IMR-90 (cell line): ENCODE measurements at regions not wholly inside any gene's neighbourhood (a gene's known extent, or its start where the extent isn't known, plus 50 kb on each side); places are given as distances from the start of the nearest gene placed in this dataset.

Experiments used
- ATAC-seq: fragments of 200-7000 bp; cut with Tn5 transposase; 2 replicates; pipeline ENCODE4 v1.9.1; 2020; ENCODE audit warnings: low read depth, mild to moderate bottlenecking, moderate library complexity
- BruUV-seq: library from RNA; stranded (reverse); fragments of 400-500 nt; replicated peaks from 2 replicates; lab custom pipeline; 2021; lab: Mats Ljungman, UMichigan
- CTCF ChIA-PET: fragments of 300-600 bp; formaldehyde crosslinking; extraction: SDS; loops from one replicate; lab custom pipeline; 2021; ENCODE audit warnings: antibody characterized with exemption; lab: Yijun Ruan, JAX
- POLR2A ChIA-PET: fragments of 300-600 bp; sonication (Branson Sonifier 250); formaldehyde crosslinking; loops from one replicate; lab custom pipeline; 2022; ENCODE audit warnings: antibody characterized with exemption; ENCODE audit not compliant: unreplicated experiment; lab: Charles Lee
- DNase-seq: peaks from one replicate; pipeline ENCODE4 v3.0.0; 2013
- H2AFZ ChIP-seq: replicated peaks from 2 replicates; pipeline ENCODE3; 2013; ENCODE audit warnings: low read length, mild to moderate bottlenecking; ENCODE audit not compliant: poor library complexity
- H2AK5ac ChIP-seq: 2 replicates; pipeline ENCODE4 v1.6.1; 2013; ENCODE audit warnings: low read depth, low read length, inconsistent platforms
- H2AK9ac ChIP-seq: replicated peaks from 2 replicates; pipeline ENCODE3; 2013; ENCODE audit warnings: mild to moderate bottlenecking, low read depth, low read length, moderate library complexity; ENCODE audit not compliant: poor library complexity
- H2BK120ac ChIP-seq: 2 replicates; pipeline ENCODE4 v1.6.1; 2013; ENCODE audit warnings: low read depth, low read length, inconsistent platforms
- H2BK15ac ChIP-seq: 3 replicates; pipeline ENCODE4 v1.6.1; 2013; ENCODE audit warnings: low read depth, low read length, inconsistent platforms
- H2BK20ac ChIP-seq: 2 replicates; pipeline ENCODE4 v1.6.1; 2013; ENCODE audit warnings: low read depth, mild to moderate bottlenecking, inconsistent platforms, low read length, moderate library complexity
- H2BK5ac ChIP-seq: 2 replicates; pipeline ENCODE4 v1.6.1; 2013; ENCODE audit warnings: mild to moderate bottlenecking, low read depth, low read length, inconsistent platforms; ENCODE audit not compliant: poor library complexity, severe bottlenecking
- H3K14ac ChIP-seq: replicated peaks from 2 replicates; pipeline ENCODE4 v1.6.1; 2013; ENCODE audit warnings: low read depth, low read length, inconsistent platforms
- H3K18ac ChIP-seq: 2 replicates; pipeline ENCODE4 v1.6.1; 2013; ENCODE audit warnings: low read depth, low read length, control low read depth
- H3K23ac ChIP-seq: 2 replicates; pipeline ENCODE4 v1.6.1; 2013; ENCODE audit warnings: low read depth, low read length, inconsistent platforms
- H3K27ac ChIP-seq: 2 replicates; pipeline ENCODE4 v1.5.1; 2013; ENCODE audit warnings: mild to moderate bottlenecking, control low read depth, low read length; ENCODE audit not compliant: insufficient read depth
- H3K27me3 ChIP-seq: 2 replicates; pipeline ENCODE4 v1.6.1; 2013; ENCODE audit warnings: low read length; ENCODE audit not compliant: control insufficient read depth, insufficient read depth
- H3K36me3 ChIP-seq: 2 replicates; pipeline ENCODE4 v1.6.1; 2013; ENCODE audit warnings: low read length, mixed read lengths; ENCODE audit not compliant: control insufficient read depth, insufficient read depth
- H3K4ac ChIP-seq: 2 replicates; pipeline ENCODE4 v1.6.1; 2013; ENCODE audit warnings: low read depth, low read length, inconsistent platforms
- H3K4me1 ChIP-seq: 2 replicates; pipeline ENCODE4 v1.6.1; 2013; ENCODE audit warnings: low read length, mixed read lengths; ENCODE audit not compliant: control insufficient read depth, insufficient read depth
- H3K4me2 ChIP-seq: 2 replicates; pipeline ENCODE4 v1.6.1; 2013; ENCODE audit warnings: low read depth, mild to moderate bottlenecking, control low read depth, low read length, moderate library complexity
- H3K4me3 ChIP-seq: 2 replicates; pipeline ENCODE4 v1.5.1; 2013; ENCODE audit warnings: low read depth, mild to moderate bottlenecking, control low read depth, low read length, moderate library complexity; ENCODE audit not compliant: insufficient read depth
- H3K56ac ChIP-seq: 2 replicates; pipeline ENCODE4 v1.6.1; 2013; ENCODE audit warnings: low read length, inconsistent platforms; ENCODE audit not compliant: insufficient read depth; ENCODE audit errors: extremely low read depth
- H3K79me1 ChIP-seq, 2 experiments: 2 replicates each; pipeline ENCODE4 v1.6.1; 2013; ENCODE audit warnings: low read length in 2 of 2, inconsistent platforms in 1 of 2, low read depth in 1 of 2
- H3K9ac ChIP-seq: 2 replicates; pipeline ENCODE4 v1.6.1; 2013; ENCODE audit warnings: low read depth, low read length, control low read depth
- H3K9me1 ChIP-seq: 2 replicates; pipeline ENCODE4 v1.6.1; 2013; ENCODE audit warnings: low read length, inconsistent platforms; ENCODE audit not compliant: insufficient read depth
- H3K9me3 ChIP-seq: 2 replicates; pipeline ENCODE4 v1.6.1; 2013; ENCODE audit warnings: low read length; ENCODE audit not compliant: control insufficient read depth, insufficient read depth
- H4K20me1 ChIP-seq: 2 replicates; pipeline ENCODE4 v1.6.1; 2013; ENCODE audit warnings: low read length, inconsistent platforms; ENCODE audit not compliant: insufficient read depth
- H4K5ac ChIP-seq: 2 replicates; pipeline ENCODE4 v1.6.1; 2013; ENCODE audit warnings: mild to moderate bottlenecking, low read depth, low read length, control low read depth
- H4K8ac ChIP-seq, 2 experiments: 2 replicates each; pipeline ENCODE4 v1.6.1; 2013; ENCODE audit warnings: low read depth in 2 of 2, low read length in 2 of 2, control low read depth in 1 of 2, inconsistent platforms in 1 of 2
- H4K91ac ChIP-seq: 2 replicates; pipeline ENCODE4 v1.6.1; 2013; ENCODE audit warnings: low read depth, low read length, inconsistent platforms; ENCODE audit not compliant: insufficient read depth
- BHLHE40 ChIP-seq: fragments of 150-350 bp; IDR thresholded peaks from 2 replicates; pipeline ENCODE4 v1.6.1; 2016; ENCODE audit warnings: mild to moderate bottlenecking, low read depth, low read length
- CEBPB ChIP-seq: IDR thresholded peaks from 2 replicates; pipeline ENCODE4 v1.6.1; 2012; ENCODE audit warnings: low read depth, low read length, improper control_type of control experiment
- FOS ChIP-seq: fragments of 150-350 bp; IDR thresholded peaks from 2 replicates; pipeline ENCODE4 v1.6.1; 2016; ENCODE audit warnings: low read depth, low read length
- MXI1 ChIP-seq: IDR thresholded peaks from 2 replicates; pipeline ENCODE4 v1.6.1; 2012; ENCODE audit warnings: low read depth, mild to moderate bottlenecking, low read length, moderate library complexity, borderline replicate concordance
- NFE2L2 ChIP-seq: fragments of 150-350 bp; IDR thresholded peaks from 2 replicates; pipeline ENCODE4 v1.6.1; 2016; ENCODE audit warnings: low read depth, mild to moderate bottlenecking, low read length
- POLR2A ChIP-seq: IDR thresholded peaks from 2 replicates; pipeline ENCODE4 v1.6.1; 2012; ENCODE audit warnings: mild to moderate bottlenecking, low read depth, low read length
- RCOR1 ChIP-seq: IDR thresholded peaks from 2 replicates; pipeline ENCODE4 v1.6.1; 2012; ENCODE audit warnings: mild to moderate bottlenecking, low read length, improper control_type of control experiment; ENCODE audit not compliant: insufficient replicate concordance
- SMC3 ChIP-seq: fragments of 150-350 bp; IDR thresholded peaks from 2 replicates; pipeline ENCODE4 v1.6.1; 2016; ENCODE audit warnings: low read depth, mild to moderate bottlenecking, antibody characterized with exemption, low read length, moderate library complexity
- WGBS, 2 experiments: methylation state at CpG; one replicate each; pipeline versions ENCODE4 v1.1.5 to v1.1.7; 2013; ENCODE audit warnings: missing lambda C conversion rate in 2 of 2; ENCODE audit not compliant: insufficient read length in 1 of 2; ENCODE audit errors: extremely low coverage in 2 of 2; 5-methylcytosine and 5-hydroxymethylcytosine counted together
- dilution Hi-C: fragments of 300-500 bp; cut with HindIII; formaldehyde crosslinking; loops from one replicate; pipeline ENCODE4 v1.14.3; 2018; ENCODE audit warnings: low sequenced_read_pairs; ENCODE audit not compliant: unreplicated experiment
- in situ Hi-C: fragments of 300-500 bp; cut with MboI; formaldehyde crosslinking; loops from 3 replicates; pipeline ENCODE4 v1.14.3; 2019; ENCODE audit warnings: low sequenced_read_pairs, inconsistent platforms, mixed read lengths
- intact Hi-C: fragments of 100-400 bp; cut with micrococcal nuclease; formaldehyde crosslinking; loops from 2 replicates; pipeline ENCODE4 v1.10.0; 2022
- TF ChIP-seq, protein P1 (sequence below): fragments of 150-350 bp; IDR thresholded peaks from 2 replicates; pipeline ENCODE4 v1.6.1; 2017; ENCODE audit warnings: mild to moderate bottlenecking, antibody characterized with exemption, low read length, low read depth

DNA sequence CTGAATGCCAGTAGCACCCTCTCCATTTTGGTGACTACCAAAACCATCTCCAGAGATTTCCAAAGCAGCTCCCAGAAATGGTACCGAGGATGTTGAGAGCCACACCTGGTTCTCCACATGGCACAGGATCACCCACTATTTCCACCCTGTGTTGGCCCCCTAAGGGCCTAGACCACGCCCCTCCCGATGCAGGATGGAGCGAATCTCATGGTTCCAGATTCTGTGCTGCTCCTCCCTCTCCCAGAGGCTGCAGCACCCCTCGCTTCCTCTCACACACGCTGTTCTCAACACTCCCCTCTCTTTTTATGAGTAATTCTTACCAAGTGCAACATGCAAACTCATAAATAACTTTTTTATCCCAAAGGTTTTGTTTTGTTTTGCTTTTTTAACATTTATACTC lies 571.5 kb downstream of the STK39 start:
- no peak overlapping the region for H2AFZ ChIP-seq
- H3K4me3 ChIP-seq = no peak overlapping the region
- TF ChIP-seq BHLHE40 (no peak), FOS (no peak), MXI1 (no peak), RCOR1 (no peak), CEBPB (no peak), POLR2A (no peak), NFE2L2 (no peak), SMC3 (no peak)
- TF ChIP-seq, protein P1, sequence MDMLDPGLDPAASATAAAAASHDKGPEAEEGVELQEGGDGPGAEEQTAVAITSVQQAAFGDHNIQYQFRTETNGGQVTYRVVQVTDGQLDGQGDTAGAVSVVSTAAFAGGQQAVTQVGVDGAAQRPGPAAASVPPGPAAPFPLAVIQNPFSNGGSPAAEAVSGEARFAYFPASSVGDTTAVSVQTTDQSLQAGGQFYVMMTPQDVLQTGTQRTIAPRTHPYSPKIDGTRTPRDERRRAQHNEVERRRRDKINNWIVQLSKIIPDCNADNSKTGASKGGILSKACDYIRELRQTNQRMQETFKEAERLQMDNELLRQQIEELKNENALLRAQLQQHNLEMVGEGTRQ = no peak
- no peak overlapping the region for H3K27ac ChIP-seq
- no peak overlapping the region for H3K4me2 ChIP-seq
- no peaks in the 10 kb centered on the region for H3K36me3 ChIP-seq
- H4K5ac ChIP-seq = no peak overlapping the region
- H3K18ac ChIP-seq = no peak overlapping the region
- H4K91ac ChIP-seq = no peak overlapping the region
- POLR2A ChIA-PET = no interaction called here
- DNase-seq (no peak), ATAC-seq (no peak)
- H4K20me1 ChIP-seq = no peaks in the 10 kb centered on the region
- H2BK15ac ChIP-seq = no peak overlapping the region
- H4K8ac ChIP-seq = no peak overlapping the region
- H3K4me1 ChIP-seq = no peaks in the 10 kb centered on the region
- no TSS peak for BruUV-seq
- no peaks in the 10 kb centered on the region; the same call in 1 of the 2 replicates for H3K9me3 ChIP-seq
- no peak overlapping the region for H3K23ac ChIP-seq
- no peaks in the 10 kb centered on the region for H3K9me1 ChIP-seq
- WGBS, 2 experiments = 77% methylated on average over 4 of the region's 6 CpGs; no CpG with 5 or more reads in 1 of the 2 experiments
- H3K4ac ChIP-seq = no peak overlapping the region
- in situ Hi-C loops (loop anchor here (25.0 kb wide), 1 partner anchor 436 kb away; no protein-coding TSS in a partner anchor), dilution Hi-C loops (no loop called here), intact Hi-C loops (no loop called here)
- no peak overlapping the region for H2AK5ac ChIP-seq
- no peak overlapping the region for H2AK9ac ChIP-seq
- no peak overlapping the region for H3K14ac ChIP-seq
- no peak overlapping the region for H2BK5ac ChIP-seq
- H3K79me1 ChIP-seq = no peaks in the 10 kb centered on the region
- no peak overlapping the region for H3K9ac ChIP-seq
- H3K27me3 ChIP-seq = no peaks in the 10 kb centered on the region
- no peak overlapping the region for H2BK20ac ChIP-seq
- CTCF ChIA-PET = no interaction called here
- H3K56ac ChIP-seq = no peak overlapping the region
- no peak overlapping the region for H2BK120ac ChIP-seq
